Panc1 (cell line): ENCODE measurements at regions not wholly inside any gene's neighbourhood (a gene's known extent, or its start where the extent isn't known, plus 50 kb on each side); places are given as distances from the start of the nearest gene placed in this dataset.

Experiments
- ATAC-seq: fragments of 200-7000 bp; cut with Tn5 transposase; 2 replicates; pipeline ENCODE4 v1.9.1; 2020; ENCODE audit warnings: mild to moderate bottlenecking, moderate library complexity
- BruUV-seq: library from RNA; stranded (reverse); fragments of 400-500 nt; replicated peaks from 2 replicates; lab custom pipeline; 2021; lab: Mats Ljungman, UMichigan
- CTCF ChIA-PET: fragments of 300-600 bp; sonication (Branson Sonifier 250); formaldehyde crosslinking; loops from one replicate; lab custom pipeline; 2022; ENCODE audit warnings: antibody characterized with exemption; lab: Charles Lee
- POLR2A ChIA-PET: fragments of 300-600 bp; sonication (Branson Sonifier 250); formaldehyde crosslinking; loops from one replicate; lab custom pipeline; 2022; ENCODE audit warnings: antibody characterized with exemption; lab: Charles Lee
- DNase-seq: peaks from one replicate; pipeline ENCODE4 v3.0.0-alpha.2; 2010; ENCODE audit warnings: low read depth, low spot score
- H3K27ac ChIP-seq: 2 replicates; pipeline ENCODE4 v1.5.1; 2011; ENCODE audit warnings: mild to moderate bottlenecking, low read length, inconsistent platforms
- H3K27me3 ChIP-seq: fragments of 200-500 bp; sonication (Bioruptor generic); 2 replicates; pipeline ENCODE4 v1.6.0; 2014; ENCODE audit warnings: low read length, inconsistent platforms; ENCODE audit not compliant: control insufficient read depth, insufficient read depth
- H3K36me3 ChIP-seq: fragments of 200-500 bp; sonication (Bioruptor generic); 2 replicates; pipeline ENCODE4 v1.5.1; 2014; ENCODE audit warnings: inconsistent platforms, mild to moderate bottlenecking, low read length, moderate library complexity; ENCODE audit not compliant: control insufficient read depth, insufficient read depth
- H3K4me1 ChIP-seq: 2 replicates; pipeline ENCODE4 v1.5.1; 2011; ENCODE audit warnings: inconsistent platforms, mild to moderate bottlenecking, low read length, moderate library complexity; ENCODE audit not compliant: control insufficient read depth, insufficient read depth
- H3K4me3 ChIP-seq, 2 experiments: 2 replicates each; pipeline ENCODE4 v1.5.1; 2011 to 2012; ENCODE audit warnings: low read depth in 2 of 2, low read length in 2 of 2, mild to moderate bottlenecking in 2 of 2, inconsistent platforms in 1 of 2, moderate library complexity in 1 of 2
- H3K9me3 ChIP-seq: fragments of 200-500 bp; sonication (Bioruptor generic); 2 replicates; pipeline ENCODE4 v1.5.1; 2014; ENCODE audit warnings: low read depth, mild to moderate bottlenecking, inconsistent platforms, low read length, moderate library complexity; ENCODE audit not compliant: control insufficient read depth, insufficient read depth
- POLR2AphosphoS5 ChIP-seq: IDR thresholded peaks from 2 replicates; pipeline ENCODE4 v1.6.1; 2012; ENCODE audit warnings: mild to moderate bottlenecking, low read depth, low read length, moderate library complexity
- SIN3A ChIP-seq: IDR thresholded peaks from 2 replicates; pipeline ENCODE4 v1.6.1; 2012; ENCODE audit warnings: low read depth, mild to moderate bottlenecking, low read length, moderate library complexity, borderline replicate concordance; ENCODE audit not compliant: insufficient read depth
- TCF7L2 ChIP-seq: IDR thresholded peaks from 2 replicates; pipeline ENCODE4 v1.6.1; 2011; ENCODE audit warnings: mild to moderate bottlenecking, low read depth, low read length, inconsistent platforms
- in situ Hi-C: cut with HindIII; loops from 2 replicates; pipeline ENCODE4 v1.10.0; 2016; ENCODE audit warnings: low sequenced_read_pairs, low pct_unique_long_range_greater_than_20kb
- intact Hi-C: fragments of 100-400 bp; cut with micrococcal nuclease; formaldehyde crosslinking; loops from one replicate; pipeline ENCODE4 v1.10.0; 2022; ENCODE audit not compliant: unreplicated experiment
- TF ChIP-seq, protein P1 (sequence below): fragments of 450-650 bp; IDR thresholded peaks from 2 replicates; pipeline ENCODE4 v1.5.1; 2017; ENCODE audit warnings: mild to moderate bottlenecking
- TF ChIP-seq, protein P2 (sequence below), 2 experiments: IDR thresholded peaks; 2 replicates each; pipeline ENCODE4 v1.6.1; 2011 to 2012; ENCODE audit warnings: low read depth in 2 of 2, control low read depth in 1 of 2, low read length in 1 of 2, mild to moderate bottlenecking in 1 of 2, moderate library complexity in 1 of 2; ENCODE audit not compliant: insufficient read depth in 1 of 2

DNA sequence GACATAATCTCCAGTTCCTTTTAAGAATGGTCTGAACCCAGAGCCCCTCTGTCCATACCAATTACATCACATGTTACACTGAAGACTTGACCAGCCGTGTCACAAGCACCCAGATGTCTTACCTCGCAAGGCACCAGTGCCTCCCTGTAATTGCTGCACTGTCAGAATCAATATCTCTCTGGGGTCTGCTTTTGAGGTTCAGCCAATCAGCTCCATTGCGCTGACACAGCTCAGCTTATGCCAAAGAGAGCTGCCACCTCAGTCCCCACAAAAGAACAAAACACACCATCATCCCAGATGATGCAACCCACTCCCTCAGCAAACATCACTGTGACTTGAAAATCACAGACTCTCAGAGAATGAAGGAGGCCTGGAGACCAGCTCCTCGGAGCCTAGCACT is 82.5 kb upstream of the SORBS2 start:
- no TSS peak for BruUV-seq
- ChIA-PET CTCF (no interaction called here), POLR2A (no interaction called here)
- in situ Hi-C loops, result no loop called here
- no peak for DNase-seq
- TF ChIP-seq POLR2AphosphoS5 (no peak), SIN3A (no peak), TCF7L2 (no peak)
- TF ChIP-seq, protein P1, sequence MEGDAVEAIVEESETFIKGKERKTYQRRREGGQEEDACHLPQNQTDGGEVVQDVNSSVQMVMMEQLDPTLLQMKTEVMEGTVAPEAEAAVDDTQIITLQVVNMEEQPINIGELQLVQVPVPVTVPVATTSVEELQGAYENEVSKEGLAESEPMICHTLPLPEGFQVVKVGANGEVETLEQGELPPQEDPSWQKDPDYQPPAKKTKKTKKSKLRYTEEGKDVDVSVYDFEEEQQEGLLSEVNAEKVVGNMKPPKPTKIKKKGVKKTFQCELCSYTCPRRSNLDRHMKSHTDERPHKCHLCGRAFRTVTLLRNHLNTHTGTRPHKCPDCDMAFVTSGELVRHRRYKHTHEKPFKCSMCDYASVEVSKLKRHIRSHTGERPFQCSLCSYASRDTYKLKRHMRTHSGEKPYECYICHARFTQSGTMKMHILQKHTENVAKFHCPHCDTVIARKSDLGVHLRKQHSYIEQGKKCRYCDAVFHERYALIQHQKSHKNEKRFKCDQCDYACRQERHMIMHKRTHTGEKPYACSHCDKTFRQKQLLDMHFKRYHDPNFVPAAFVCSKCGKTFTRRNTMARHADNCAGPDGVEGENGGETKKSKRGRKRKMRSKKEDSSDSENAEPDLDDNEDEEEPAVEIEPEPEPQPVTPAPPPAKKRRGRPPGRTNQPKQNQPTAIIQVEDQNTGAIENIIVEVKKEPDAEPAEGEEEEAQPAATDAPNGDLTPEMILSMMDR, result no peak
- TF ChIP-seq, protein P2, sequence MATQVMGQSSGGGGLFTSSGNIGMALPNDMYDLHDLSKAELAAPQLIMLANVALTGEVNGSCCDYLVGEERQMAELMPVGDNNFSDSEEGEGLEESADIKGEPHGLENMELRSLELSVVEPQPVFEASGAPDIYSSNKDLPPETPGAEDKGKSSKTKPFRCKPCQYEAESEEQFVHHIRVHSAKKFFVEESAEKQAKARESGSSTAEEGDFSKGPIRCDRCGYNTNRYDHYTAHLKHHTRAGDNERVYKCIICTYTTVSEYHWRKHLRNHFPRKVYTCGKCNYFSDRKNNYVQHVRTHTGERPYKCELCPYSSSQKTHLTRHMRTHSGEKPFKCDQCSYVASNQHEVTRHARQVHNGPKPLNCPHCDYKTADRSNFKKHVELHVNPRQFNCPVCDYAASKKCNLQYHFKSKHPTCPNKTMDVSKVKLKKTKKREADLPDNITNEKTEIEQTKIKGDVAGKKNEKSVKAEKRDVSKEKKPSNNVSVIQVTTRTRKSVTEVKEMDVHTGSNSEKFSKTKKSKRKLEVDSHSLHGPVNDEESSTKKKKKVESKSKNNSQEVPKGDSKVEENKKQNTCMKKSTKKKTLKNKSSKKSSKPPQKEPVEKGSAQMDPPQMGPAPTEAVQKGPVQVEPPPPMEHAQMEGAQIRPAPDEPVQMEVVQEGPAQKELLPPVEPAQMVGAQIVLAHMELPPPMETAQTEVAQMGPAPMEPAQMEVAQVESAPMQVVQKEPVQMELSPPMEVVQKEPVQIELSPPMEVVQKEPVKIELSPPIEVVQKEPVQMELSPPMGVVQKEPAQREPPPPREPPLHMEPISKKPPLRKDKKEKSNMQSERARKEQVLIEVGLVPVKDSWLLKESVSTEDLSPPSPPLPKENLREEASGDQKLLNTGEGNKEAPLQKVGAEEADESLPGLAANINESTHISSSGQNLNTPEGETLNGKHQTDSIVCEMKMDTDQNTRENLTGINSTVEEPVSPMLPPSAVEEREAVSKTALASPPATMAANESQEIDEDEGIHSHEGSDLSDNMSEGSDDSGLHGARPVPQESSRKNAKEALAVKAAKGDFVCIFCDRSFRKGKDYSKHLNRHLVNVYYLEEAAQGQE (IDR thresholded peaks at IDR 0.05; ENCODE audit: insufficient read depth in 1 of 2, low read depth in 2 of 2, low read length in 1 of 2), result no peak
- Histone ChIP-seq H3K4me3 (no peak overlapping the region), H3K36me3 (no peaks in the 10 kb centered on the region), H3K27me3 (no peaks in the 10 kb centered on the region), H3K27ac (no peak overlapping the region), H3K4me1 (no peaks in the 10 kb centered on the region), H3K9me3 (no peaks in the 10 kb centered on the region)
- intact Hi-C loops, result no loop called here
- ATAC-seq, result no peak

DNA sequence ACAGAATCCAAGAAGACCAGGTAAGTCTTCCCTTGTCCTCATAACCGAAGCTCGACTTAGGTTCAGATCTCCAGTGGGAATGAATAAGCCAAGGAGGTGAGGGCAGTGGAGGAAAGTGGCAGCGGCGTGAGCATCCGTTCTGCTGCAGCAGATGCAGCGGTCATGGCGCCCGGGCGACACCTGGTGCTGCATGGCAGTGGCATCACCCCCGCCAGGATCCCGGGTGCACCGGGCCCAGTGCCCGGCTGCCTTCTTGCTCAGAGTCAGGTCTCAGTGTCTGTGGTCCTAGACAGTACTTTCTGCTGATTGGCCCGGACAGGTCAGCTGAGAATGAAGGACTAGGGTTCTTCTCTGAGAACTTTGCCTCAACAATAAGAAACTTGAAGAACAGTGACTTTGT is 83.4 kb upstream of the SORBS2 start:
- TF ChIP-seq POLR2AphosphoS5 (no peak), SIN3A (no peak), TCF7L2 (no peak)
- TF ChIP-seq, protein P2 (IDR thresholded peaks at IDR 0.05; ENCODE audit: insufficient read depth in 1 of 2, low read depth in 2 of 2, low read length in 1 of 2), result no peak
- TF ChIP-seq, protein P1, result no peak
- in situ Hi-C loops (no loop called here), intact Hi-C loops (no loop called here)
- Histone ChIP-seq H3K27ac (no peak overlapping the region), H3K4me3 (no peak overlapping the region), H3K36me3 (no peaks in the 10 kb centered on the region), H3K4me1 (no peaks in the 10 kb centered on the region), H3K27me3 (no peaks in the 10 kb centered on the region), H3K9me3 (no peaks in the 10 kb centered on the region)
- DNase-seq (no peak), ATAC-seq (no peak)
- POLR2A ChIA-PET, result no interaction called here
- CTCF ChIA-PET, result no interaction called here
- no TSS peak for BruUV-seq
